Osteoblast (primary cell): ENCODE measurements at regions not wholly inside any gene's neighbourhood (a gene's known extent, or its start where the extent isn't known, plus 50 kb on each side); places are given as distances from the start of the nearest gene placed in this dataset.
A peak's percentile ranks its signal among the peaks of the same experiment; 100 is the strongest.

Experiments used
- DNase-seq: peaks from one replicate; pipeline ENCODE4 v3.0.0; 2011; ENCODE audit warnings: low spot score, mixed read lengths; ENCODE audit not compliant: insufficient read length; ENCODE audit errors: missing footprints
- H2AFZ ChIP-seq: 2 replicates; pipeline ENCODE4 v1.6.0; 2011; ENCODE audit warnings: mild to moderate bottlenecking, low read length
- H3K27ac ChIP-seq: 2 replicates; pipeline ENCODE4 v1.5.1; 2011; ENCODE audit warnings: mild to moderate bottlenecking, low read depth, low read length, moderate library complexity
- H3K27me3 ChIP-seq: 2 replicates; pipeline ENCODE4 v1.6.0; 2012; ENCODE audit warnings: mild to moderate bottlenecking, control low read depth, inconsistent platforms, low read length, moderate library complexity; ENCODE audit not compliant: insufficient read depth
- H3K36me3 ChIP-seq: 2 replicates; pipeline ENCODE4 v1.5.1; 2011; ENCODE audit warnings: mild to moderate bottlenecking, low read length, control low read depth, moderate library complexity; ENCODE audit not compliant: insufficient read depth
- H3K4me1 ChIP-seq: 2 replicates; pipeline ENCODE4 v1.5.1; 2011; ENCODE audit warnings: mild to moderate bottlenecking, low read length, control low read depth, moderate library complexity; ENCODE audit not compliant: insufficient read depth
- H3K4me2 ChIP-seq: 2 replicates; pipeline ENCODE4 v1.6.0; 2011; ENCODE audit warnings: mild to moderate bottlenecking, low read length; ENCODE audit not compliant: insufficient read depth
- H3K4me3 ChIP-seq: fragments of 200-600 bp; sonication (generic); 3 replicates; pipeline ENCODE4 v1.5.1; 2012; ENCODE audit warnings: mild to moderate bottlenecking, low read length, inconsistent platforms; ENCODE audit not compliant: insufficient read depth
- H3K79me2 ChIP-seq: 2 replicates; pipeline ENCODE4 v1.6.0; 2012; ENCODE audit warnings: mild to moderate bottlenecking, low read length, control low read depth, inconsistent platforms; ENCODE audit not compliant: insufficient read depth
- H3K9me3 ChIP-seq: 2 replicates; pipeline ENCODE4 v1.5.1; 2011; ENCODE audit warnings: low read depth, low read length, control low read depth
- H4K20me1 ChIP-seq: 2 replicates; pipeline ENCODE4 v1.6.0; 2012; ENCODE audit warnings: mild to moderate bottlenecking, low read length, control low read depth; ENCODE audit not compliant: insufficient read depth
- CTCF ChIP-seq: IDR thresholded peaks from 2 replicates; pipeline ENCODE4 v1.5.1; 2011; ENCODE audit warnings: mild to moderate bottlenecking, low read depth, low read length, moderate library complexity; ENCODE audit errors: extremely low read depth

DNA sequence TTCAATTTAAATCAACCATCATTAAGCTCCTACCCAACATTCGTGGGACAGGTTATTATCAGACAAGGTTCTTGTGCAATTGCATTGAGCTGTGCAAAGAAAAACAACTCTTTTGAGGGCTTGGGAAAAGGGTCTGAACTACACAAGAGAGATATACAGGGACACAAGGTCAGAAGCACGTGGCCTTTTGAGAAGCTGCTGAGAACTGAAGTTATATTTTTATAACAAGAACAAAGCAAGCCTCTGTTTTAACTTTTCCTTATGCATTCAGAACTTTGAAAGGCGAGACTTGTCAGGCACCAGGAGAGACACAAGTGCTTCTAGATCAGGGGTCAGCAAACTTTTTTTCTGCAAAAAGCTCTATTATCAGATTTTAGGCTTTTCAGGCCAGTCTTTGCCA, 274.8 kb upstream of the VCX start:
- H3K79me2 ChIP-seq, result no peaks in the 10 kb centered on the region
- H3K9me3 ChIP-seq, result no peaks in the 10 kb centered on the region
- no peaks in the 10 kb centered on the region for H3K36me3 ChIP-seq
- no peaks in the 10 kb centered on the region for H3K4me1 ChIP-seq
- no peak overlapping the region for H3K4me2 ChIP-seq
- H4K20me1 ChIP-seq, result no peaks in the 10 kb centered on the region
- no peak overlapping the region for H2AFZ ChIP-seq
- no peak for DNase-seq
- no peak overlapping the region for H3K4me3 ChIP-seq
- H3K27ac ChIP-seq, result no peak overlapping the region
- no peaks in the 10 kb centered on the region for H3K27me3 ChIP-seq
- TF ChIP-seq CTCF, result no peak

DNA sequence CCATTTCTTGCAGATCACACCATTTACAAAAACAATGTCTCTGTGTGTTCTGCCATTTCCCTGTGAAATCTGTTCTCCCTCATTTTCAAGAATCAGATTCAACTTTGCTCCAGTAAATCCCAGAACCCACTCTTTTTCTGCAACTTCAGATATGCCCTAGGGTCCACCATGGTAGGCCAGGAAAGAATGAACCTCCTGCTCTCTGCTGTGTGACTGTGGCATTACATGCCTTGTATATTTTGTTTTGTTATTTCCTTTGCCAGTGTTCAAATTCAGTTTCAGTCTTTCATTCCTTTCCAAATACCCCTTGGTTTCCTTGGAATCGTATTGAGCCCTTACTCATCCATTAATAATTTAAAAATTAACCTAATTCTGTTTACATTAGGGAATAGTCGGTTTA, 290.2 kb upstream of the VCX start:
- Histone ChIP-seq H2AFZ (no peak overlapping the region), H3K27me3 (no peaks in the 10 kb centered on the region), H3K9me3 (no peaks in the 10 kb centered on the region), H3K79me2 (no peaks in the 10 kb centered on the region), H3K27ac (no peak overlapping the region), H4K20me1 (no peaks in the 10 kb centered on the region), H3K4me2 (no peak overlapping the region), H3K4me3 (no peak overlapping the region), H3K4me1 (no peaks in the 10 kb centered on the region), H3K36me3 (no peaks in the 10 kb centered on the region)
- peak; percentile 6 for DNase-seq
- TF ChIP-seq CTCF, result no peak

GRCh38 chrX:7546551-7547080, 296.4 kb upstream of the VCX start:
- H3K4me2 ChIP-seq, result no peak overlapping the region
- no peaks in the 10 kb centered on the region for H4K20me1 ChIP-seq
- TF ChIP-seq CTCF, result no peak
- no peaks in the 10 kb centered on the region for H3K9me3 ChIP-seq
- H3K27me3 ChIP-seq, result no peaks in the 10 kb centered on the region
- no peak overlapping the region for H3K27ac ChIP-seq
- H3K79me2 ChIP-seq, result no peaks in the 10 kb centered on the region
- no peaks in the 10 kb centered on the region for H3K4me1 ChIP-seq
- no peak overlapping the region for H3K4me3 ChIP-seq
- no peaks in the 10 kb centered on the region for H3K36me3 ChIP-seq
- no peak overlapping the region for H2AFZ ChIP-seq
- DNase-seq, result no peak

DNA sequence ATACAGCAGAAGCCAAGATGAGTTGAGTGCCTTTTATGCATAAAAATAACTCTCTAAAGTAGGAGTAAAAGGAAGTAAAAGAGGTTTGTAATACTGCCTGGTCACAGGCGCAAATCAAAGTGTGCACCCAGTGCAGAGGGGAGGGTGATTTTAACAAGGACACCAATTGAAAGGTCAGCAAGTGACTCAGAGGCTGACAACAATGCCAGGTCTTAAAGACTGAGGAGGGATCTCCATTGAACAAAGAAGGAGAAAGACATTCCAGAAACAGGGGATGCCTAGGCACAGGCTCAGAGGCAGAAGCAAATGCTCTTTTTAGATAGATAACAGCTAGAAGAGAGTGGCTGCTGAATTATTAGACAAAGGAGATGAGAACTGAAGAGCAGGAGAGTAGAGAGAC, 297.4 kb upstream of the VCX start:
- TF ChIP-seq CTCF, result no peak
- peak; percentile 5 for DNase-seq
- H3K27me3 ChIP-seq, result no peaks in the 10 kb centered on the region
- H3K9me3 ChIP-seq, result no peaks in the 10 kb centered on the region
- no peak overlapping the region for H3K27ac ChIP-seq
- no peaks in the 10 kb centered on the region for H3K79me2 ChIP-seq
- no peaks in the 10 kb centered on the region for H3K36me3 ChIP-seq
- no peaks in the 10 kb centered on the region for H4K20me1 ChIP-seq
- no peak overlapping the region for H3K4me2 ChIP-seq
- no peak overlapping the region for H2AFZ ChIP-seq
- H3K4me1 ChIP-seq, result no peaks in the 10 kb centered on the region
- no peak overlapping the region for H3K4me3 ChIP-seq
